Karpas-422 (cell line): ENCODE measurements at regions not wholly inside any gene's neighbourhood (a gene's known extent, or its start where the extent isn't known, plus 50 kb on each side); places are given as distances from the start of the nearest gene placed in this dataset.

ENCODE experiments used
- DNase-seq: peaks from one replicate; pipeline ENCODE4 v3.0.0-alpha.2; 2015
- H2AFZ ChIP-seq: fragments of 200-600 bp; sonication (generic); 2 replicates; pipeline ENCODE4 v1.6.1; 2014; ENCODE audit warnings: antibody characterized with exemption, low read length, mixed read lengths
- H3K27ac ChIP-seq: fragments of 200-600 bp; sonication (generic); 2 replicates; pipeline ENCODE4 v1.5.1; 2014; ENCODE audit warnings: mild to moderate bottlenecking, low read length, moderate library complexity
- H3K27me3 ChIP-seq: fragments of 200-600 bp; sonication (generic); 2 replicates; pipeline ENCODE4 v1.6.1; 2014; ENCODE audit warnings: low read length, mixed read lengths
- H3K36me3 ChIP-seq: fragments of 200-600 bp; sonication (generic); 2 replicates; pipeline ENCODE4 v1.6.1; 2014; ENCODE audit warnings: low read length, mixed read lengths; ENCODE audit not compliant: insufficient read depth
- H3K4me1 ChIP-seq: fragments of 200-600 bp; sonication (generic); 2 replicates; pipeline ENCODE4 v1.6.1; 2014; ENCODE audit warnings: mild to moderate bottlenecking, low read length, mixed read lengths
- H3K4me2 ChIP-seq: fragments of 200-600 bp; sonication (generic); 2 replicates; pipeline ENCODE4 v1.6.1; 2014; ENCODE audit warnings: low read length, low read depth, mild to moderate bottlenecking; ENCODE audit not compliant: poor library complexity, severe bottlenecking
- H3K4me3 ChIP-seq: fragments of 200-600 bp; sonication (generic); 2 replicates; pipeline ENCODE4 v1.5.1; 2014; ENCODE audit warnings: mild to moderate bottlenecking, antibody characterized with exemption, low read length, mixed read lengths
- H3K79me2 ChIP-seq: fragments of 200-600 bp; sonication (generic); 2 replicates; pipeline ENCODE4 v1.6.1; 2014; ENCODE audit warnings: mild to moderate bottlenecking, low read length, mixed read lengths
- H3K9ac ChIP-seq: fragments of 200-600 bp; sonication (generic); 2 replicates; pipeline ENCODE4 v1.6.0; 2014; ENCODE audit warnings: low read length
- H3K9me2 ChIP-seq: fragments of 200-600 bp; sonication (generic), shearing (Covaris generic); replicated peaks from 2 replicates; pipeline ENCODE4 v1.6.0; 2014; ENCODE audit warnings: mild to moderate bottlenecking, low read length, moderate library complexity; ENCODE audit not compliant: insufficient read depth
- H3K9me3 ChIP-seq: fragments of 300-700, 200-600 bp; sonication (generic); 2 replicates; pipeline ENCODE4 v1.6.1; 2014; ENCODE audit warnings: low read length, mixed read lengths
- H4K20me1 ChIP-seq: fragments of 200-600 bp; sonication (generic); 2 replicates; pipeline ENCODE4 v1.6.1; 2014; ENCODE audit warnings: mild to moderate bottlenecking, antibody characterized with exemption, low read length, low read depth; ENCODE audit not compliant: insufficient read depth

GRCh38 chr17:71963791-71964190 lies 157.0 kb upstream of the SOX9 start:
- no peaks in the 10 kb centered on the region for H4K20me1 ChIP-seq
- no peak overlapping the region for H2AFZ ChIP-seq
- H3K79me2 ChIP-seq, result no peaks in the 10 kb centered on the region

GRCh38 chr17:71964559-71964958 lies 156.3 kb upstream of the SOX9 start:
- Histone ChIP-seq H3K4me2 (no peak overlapping the region), H3K4me1 (no peaks in the 10 kb centered on the region), H3K36me3 (no peaks in the 10 kb centered on the region)

More at GRCh38 chr17:71963791-71964190, 157.0 kb upstream of the SOX9 start:
- H3K9me3 ChIP-seq, result no peaks in the 10 kb centered on the region
- no peaks in the 10 kb centered on the region for H3K9me2 ChIP-seq
- H3K27ac ChIP-seq, result no peak overlapping the region
- no peak overlapping the region for H3K4me2 ChIP-seq
- no peak overlapping the region for H3K9ac ChIP-seq
- H3K36me3 ChIP-seq, result no peaks in the 10 kb centered on the region
- no peaks in the 10 kb centered on the region for H3K27me3 ChIP-seq
- H3K4me3 ChIP-seq, result no peak overlapping the region
- DNase-seq, result no peak
- H3K4me1 ChIP-seq, result no peaks in the 10 kb centered on the region

GRCh38 chr17:71966055-71966454 lies 154.8 kb upstream of the SOX9 start:
- H3K4me1 ChIP-seq, result no peaks in the 10 kb centered on the region
- H3K4me3 ChIP-seq, result no peak overlapping the region
- H3K9me3 ChIP-seq, result no peaks in the 10 kb centered on the region
- no peaks in the 10 kb centered on the region for H3K79me2 ChIP-seq
- H3K9ac ChIP-seq, result no peak overlapping the region
- no peak overlapping the region for H3K4me2 ChIP-seq
- no peak for DNase-seq
- H3K27me3 ChIP-seq, result no peaks in the 10 kb centered on the region
- H2AFZ ChIP-seq, result no peak overlapping the region
- H3K27ac ChIP-seq, result no peak overlapping the region
- no peaks in the 10 kb centered on the region for H4K20me1 ChIP-seq
- H3K9me2 ChIP-seq, result no peaks in the 10 kb centered on the region
- no peaks in the 10 kb centered on the region for H3K36me3 ChIP-seq

More at GRCh38 chr17:71964559-71964958, 156.3 kb upstream of the SOX9 start:
- Histone ChIP-seq H3K27ac (no peak overlapping the region), H3K4me3 (no peak overlapping the region), H3K27me3 (no peaks in the 10 kb centered on the region), H4K20me1 (no peaks in the 10 kb centered on the region), H3K9me2 (no peaks in the 10 kb centered on the region), H2AFZ (no peak overlapping the region), H3K79me2 (no peaks in the 10 kb centered on the region), H3K9ac (no peak overlapping the region), H3K9me3 (no peaks in the 10 kb centered on the region)
- no peak for DNase-seq

GRCh38 chr17:71966459-71967313 lies 154.1 kb upstream of the SOX9 start:
- no peaks in the 10 kb centered on the region for H3K4me1 ChIP-seq
- DNase-seq, result no peak
- no peaks in the 10 kb centered on the region for H3K36me3 ChIP-seq
- H3K79me2 ChIP-seq, result no peaks in the 10 kb centered on the region
- H3K4me2 ChIP-seq, result no peak overlapping the region
- H3K27me3 ChIP-seq, result no peaks in the 10 kb centered on the region
- H3K9me2 ChIP-seq, result no peaks in the 10 kb centered on the region
- no peak overlapping the region for H3K27ac ChIP-seq
- H2AFZ ChIP-seq, result no peak overlapping the region
- no peak overlapping the region for H3K9ac ChIP-seq
- no peaks in the 10 kb centered on the region for H3K9me3 ChIP-seq
- no peak overlapping the region for H3K4me3 ChIP-seq
- no peaks in the 10 kb centered on the region for H4K20me1 ChIP-seq

DNA sequence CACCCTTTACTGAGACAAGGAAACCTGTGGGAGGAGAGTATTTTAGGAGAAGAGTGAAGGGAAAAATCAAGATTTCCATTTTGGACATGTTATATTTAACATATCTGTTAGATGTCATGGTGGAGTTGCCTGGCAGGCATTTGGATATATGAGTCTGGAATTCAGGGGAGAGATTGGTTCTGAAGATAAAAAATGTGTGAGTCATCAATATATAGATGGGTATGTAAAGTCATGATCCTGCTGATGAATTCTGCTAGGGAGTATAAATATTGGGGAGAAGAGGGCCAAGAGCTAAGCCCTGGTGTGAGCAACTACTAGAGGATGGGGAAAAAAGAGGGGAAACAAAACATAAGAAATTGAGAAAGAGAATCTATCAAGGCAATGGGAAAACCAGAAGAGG lies 151.3 kb upstream of the SOX9 start:
- H4K20me1 ChIP-seq, result no peaks in the 10 kb centered on the region
- no peak overlapping the region for H2AFZ ChIP-seq
- no peaks in the 10 kb centered on the region for H3K9me3 ChIP-seq
- no peak overlapping the region for H3K27ac ChIP-seq
- H3K4me3 ChIP-seq, result no peak overlapping the region
- H3K9me2 ChIP-seq, result no peaks in the 10 kb centered on the region
- H3K4me2 ChIP-seq, result no peak overlapping the region
- no peaks in the 10 kb centered on the region for H3K36me3 ChIP-seq
- DNase-seq, result no peak
- no peak overlapping the region for H3K9ac ChIP-seq
- H3K79me2 ChIP-seq, result no peaks in the 10 kb centered on the region
- no peaks in the 10 kb centered on the region for H3K27me3 ChIP-seq
- H3K4me1 ChIP-seq, result no peaks in the 10 kb centered on the region

DNA sequence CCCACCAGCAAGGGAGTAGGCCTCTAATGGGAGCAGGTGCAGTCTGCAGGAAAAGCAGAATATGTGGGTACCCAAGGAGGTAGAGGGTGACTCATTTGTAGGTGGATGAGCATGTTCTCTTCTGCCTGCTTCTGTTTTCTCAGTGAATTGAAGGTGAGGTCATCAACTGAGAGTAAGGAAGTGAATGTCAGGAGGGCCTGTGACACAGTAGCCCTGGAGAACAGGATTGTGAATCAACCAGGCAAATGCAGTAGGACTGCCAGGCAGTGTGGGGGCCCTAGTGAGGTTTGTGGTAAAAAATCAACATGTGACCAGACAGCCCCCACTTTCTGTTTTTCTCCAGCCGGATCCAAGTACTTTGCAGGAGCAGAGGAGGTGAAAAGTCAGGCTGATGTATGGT lies 150.5 kb upstream of the SOX9 start:
- H3K27ac ChIP-seq, result no peak overlapping the region
- H3K9me2 ChIP-seq, result no peaks in the 10 kb centered on the region
- no peak overlapping the region for H3K4me3 ChIP-seq
- no peaks in the 10 kb centered on the region for H3K79me2 ChIP-seq
- no peak for DNase-seq
- no peaks in the 10 kb centered on the region for H3K9me3 ChIP-seq
- no peak overlapping the region for H2AFZ ChIP-seq
- no peak overlapping the region for H3K4me2 ChIP-seq
- no peaks in the 10 kb centered on the region for H4K20me1 ChIP-seq
- H3K9ac ChIP-seq, result no peak overlapping the region
- H3K36me3 ChIP-seq, result no peaks in the 10 kb centered on the region
- H3K27me3 ChIP-seq, result no peaks in the 10 kb centered on the region
- H3K4me1 ChIP-seq, result no peaks in the 10 kb centered on the region

- Histone ChIP-seq H3K36me3 (no peaks in the 10 kb centered on the region), H3K4me1 (no peaks in the 10 kb centered on the region), H3K4me3 (no peak overlapping the region), H3K9me2 (no peaks in the 10 kb centered on the region), H2AFZ (no peak overlapping the region), H3K4me2 (no peak overlapping the region), H3K9ac (no peak overlapping the region), H3K27me3 (no peaks in the 10 kb centered on the region), H3K79me2 (no peaks in the 10 kb centered on the region), H4K20me1 (no peaks in the 10 kb centered on the region), H3K27ac (no peak overlapping the region), H3K9me3 (no peaks in the 10 kb centered on the region)
- DNase-seq, result no peak
Observed at GRCh38 chr17:71974051-71974450, 146.8 kb upstream of the SOX9 start.

DNA sequence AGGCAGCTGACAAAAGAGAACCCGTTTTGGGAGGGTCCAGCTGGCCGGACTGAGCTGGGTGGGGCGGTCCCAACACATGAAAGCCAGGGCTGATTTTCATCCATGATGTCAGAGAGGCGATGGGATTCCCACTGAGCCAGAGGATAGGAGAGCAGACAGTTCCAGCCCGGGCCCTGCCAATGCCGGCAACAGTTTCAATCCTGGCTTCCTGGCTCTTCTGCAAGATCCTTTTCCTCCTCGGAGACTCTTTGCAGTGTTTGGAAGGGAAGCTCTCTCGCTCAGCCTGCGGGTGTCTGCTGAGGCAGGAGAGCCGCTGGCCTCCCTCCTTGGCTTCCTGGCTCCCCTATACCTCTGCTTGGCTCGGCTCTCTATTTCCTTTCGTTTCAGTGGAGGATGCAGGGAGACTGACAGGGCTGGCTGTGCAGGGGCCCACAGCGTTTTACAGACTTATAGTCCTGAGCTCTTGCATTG lies 145.5 kb upstream of the SOX9 start:
- no peaks in the 10 kb centered on the region for H4K20me1 ChIP-seq
- DNase-seq, result no peak
- no peaks in the 10 kb centered on the region for H3K4me1 ChIP-seq
- H3K4me3 ChIP-seq, result no peak overlapping the region
- no peaks in the 10 kb centered on the region for H3K9me3 ChIP-seq
- H3K36me3 ChIP-seq, result no peaks in the 10 kb centered on the region
- H2AFZ ChIP-seq, result no peak overlapping the region
- no peaks in the 10 kb centered on the region for H3K9me2 ChIP-seq
- H3K79me2 ChIP-seq, result no peaks in the 10 kb centered on the region
- H3K4me2 ChIP-seq, result no peak overlapping the region
- H3K27ac ChIP-seq, result no peak overlapping the region
- no peak overlapping the region for H3K9ac ChIP-seq
- H3K27me3 ChIP-seq, result no peaks in the 10 kb centered on the region
